Stimulated activated CD4-positive, alpha-beta T cell treated with anti-CD3 and anti-CD28 coated beads, Interleukin-15, amount 100 ng/mL, for 48 hours (primary cell): ENCODE measurements at regions not wholly inside any gene's neighbourhood (a gene's known extent, or its start where the extent isn't known, plus 50 kb on each side); places are given as distances from the start of the nearest gene placed in this dataset.

Experiments used
- DNase-seq, 2 donors: peaks; one replicate each; pipeline ENCODE4 v3.0.0-alpha.2; 2020; ENCODE audit warnings: low read depth in 2 of 2

GRCh38 chr2:172230889-172231401, 128.2 kb upstream of the DLX2 start:
- no peak for DNase-seq

DNA sequence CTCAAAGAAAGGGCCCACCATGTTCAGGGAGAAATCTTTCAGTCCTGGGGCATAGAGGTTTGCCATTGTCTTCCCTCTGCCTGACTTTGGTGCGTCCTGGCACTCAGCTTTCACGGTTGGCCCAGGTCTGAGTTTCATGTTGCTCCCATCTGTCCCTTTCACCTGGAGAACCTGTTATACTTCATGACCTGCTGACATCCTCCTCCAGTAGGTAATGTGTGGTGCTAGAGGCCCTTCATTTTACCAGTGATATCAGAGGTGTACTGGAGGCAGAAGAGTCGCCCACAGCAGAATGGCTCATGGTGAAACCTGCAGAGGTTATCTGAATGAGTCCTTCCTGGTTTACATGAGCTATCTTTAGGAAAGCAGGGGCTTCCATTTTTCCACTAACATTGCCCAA, 128.8 kb upstream of the DLX2 start:
- no peak for DNase-seq

- DNase-seq, result no peak
Observed at GRCh38 chr2:172232708-172233396, 130.2 kb upstream of the DLX2 start.

DNA sequence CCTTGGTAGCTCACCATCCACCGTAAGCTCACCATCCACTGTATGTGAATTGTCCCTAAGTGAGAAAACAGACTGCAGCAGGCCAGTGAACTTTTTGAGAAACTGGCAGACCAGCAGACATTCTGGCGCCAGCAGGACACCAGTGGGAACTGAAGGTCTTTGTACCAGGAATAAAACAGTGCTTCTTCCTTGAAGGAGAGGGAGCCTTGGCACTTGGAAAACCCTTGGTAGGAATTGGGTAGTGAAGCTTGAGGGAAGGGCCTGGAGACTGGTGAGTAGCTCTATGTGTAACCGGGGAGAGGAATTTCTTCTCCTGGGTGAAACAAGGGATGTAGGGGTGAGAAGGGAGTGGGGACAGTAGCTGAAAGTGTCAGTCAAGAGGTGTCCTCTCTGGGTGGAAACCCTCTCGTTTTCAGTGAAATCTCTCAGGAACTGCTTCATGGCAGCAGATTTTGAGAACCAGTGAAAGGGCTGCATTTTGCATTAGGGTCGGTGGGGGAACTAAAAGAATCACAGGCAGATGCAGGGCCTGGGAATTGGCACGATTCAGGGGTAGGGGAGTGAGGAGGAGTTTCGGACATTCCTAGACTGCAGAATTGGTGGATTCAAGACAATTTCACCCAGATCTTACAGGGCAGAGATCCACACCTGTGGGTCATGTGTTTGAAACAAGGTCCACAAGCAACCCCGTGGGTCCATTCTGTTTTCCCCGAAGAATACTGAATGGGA, 131.5 kb upstream of the DLX2 start:
- no peak for DNase-seq

- no peak for DNase-seq
Observed at GRCh38 chr2:172234716-172235691, 132.3 kb upstream of the DLX2 start.

DNA sequence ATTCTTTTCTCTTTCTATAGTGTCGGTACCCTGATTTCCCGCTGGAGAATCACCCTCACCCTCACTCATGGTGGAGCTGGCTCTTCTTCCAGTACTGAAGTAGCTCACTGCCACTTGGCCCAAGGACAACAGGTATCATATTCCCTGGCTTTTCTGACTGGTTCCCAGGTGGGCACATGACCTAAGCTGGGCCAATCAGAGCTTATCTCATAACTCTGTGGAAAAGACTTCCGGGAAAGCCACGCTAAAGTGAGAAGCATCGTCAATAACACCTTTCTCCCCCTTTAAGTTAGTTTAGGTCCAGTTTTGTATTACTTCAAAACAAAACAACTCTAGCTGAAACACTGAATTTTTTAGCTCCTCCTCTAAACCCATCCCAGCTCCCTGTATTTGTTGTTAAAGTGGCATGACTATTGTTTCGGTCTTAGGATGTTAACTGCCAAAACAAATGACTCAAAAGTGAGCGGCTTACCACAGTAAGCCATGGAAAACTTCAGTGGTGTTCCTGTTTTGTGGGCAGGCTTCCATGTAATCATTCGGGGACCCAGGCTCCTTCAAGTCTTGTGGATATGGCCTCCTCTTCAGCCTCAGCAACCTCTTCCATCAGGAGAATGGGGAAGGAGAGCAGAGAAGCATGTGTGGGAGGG, 137.4 kb upstream of the DLX2 start:
- DNase-seq, result no peak

GRCh38 chr2:172241222-172241621, 138.5 kb upstream of the DLX2 start:
- no peak for DNase-seq

DNA sequence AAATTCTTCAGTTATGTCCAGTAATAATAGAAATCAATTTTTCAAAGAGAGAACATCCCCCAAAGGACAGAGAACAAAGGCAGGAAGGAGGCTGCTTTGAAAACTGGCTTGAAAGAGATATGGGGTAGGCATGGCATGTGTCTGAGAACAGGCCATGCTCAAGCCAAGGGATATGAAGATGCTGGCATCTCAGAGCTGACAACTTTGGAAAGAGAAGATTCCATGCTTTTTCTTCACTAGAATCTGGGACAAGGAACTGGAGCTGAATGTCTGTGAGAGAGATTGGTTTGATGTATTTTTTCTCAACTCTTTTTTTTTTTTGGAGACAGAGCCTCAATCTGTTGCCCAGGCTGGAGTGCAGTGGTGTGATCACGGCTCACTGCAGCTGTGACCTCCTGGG, 139.8 kb upstream of the DLX2 start:
- no peak for DNase-seq

GRCh38 chr2:172242961-172243360, 140.3 kb upstream of the DLX2 start:
- no peak for DNase-seq

DNA sequence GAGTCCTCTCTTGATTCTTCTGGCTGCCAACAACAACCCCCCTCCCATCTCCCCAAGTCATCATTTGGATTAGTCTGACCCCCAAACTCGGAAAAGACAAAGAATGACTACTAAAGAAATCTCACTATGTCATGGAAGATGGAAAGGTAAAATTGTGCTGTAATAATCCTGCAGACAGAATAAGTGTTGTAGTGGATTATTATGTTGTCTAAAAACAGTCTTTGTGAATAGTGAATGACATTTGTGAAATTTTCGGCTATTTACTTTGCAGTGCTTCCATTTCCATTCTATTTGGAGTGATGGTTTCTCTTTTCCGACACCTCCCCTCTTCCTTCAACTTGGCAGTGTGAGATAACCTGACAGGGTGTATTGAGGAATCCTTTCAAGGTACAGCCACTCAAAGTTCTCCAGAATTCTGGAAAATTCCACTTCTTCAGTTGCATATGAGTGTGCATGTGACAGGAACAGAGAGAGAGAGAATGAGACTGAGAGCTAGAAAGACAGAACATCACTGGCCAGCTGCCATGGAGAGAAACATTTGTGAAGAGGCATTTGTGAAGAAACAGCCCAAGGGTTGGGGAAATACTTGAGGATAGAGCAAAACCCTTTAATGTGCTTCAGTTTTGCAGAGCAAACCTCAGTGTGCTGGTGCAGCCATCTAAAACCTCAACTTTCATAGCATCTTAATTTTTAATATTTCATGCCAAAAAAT, 141.9 kb upstream of the DLX2 start:
- DNase-seq, result no peak

DNA sequence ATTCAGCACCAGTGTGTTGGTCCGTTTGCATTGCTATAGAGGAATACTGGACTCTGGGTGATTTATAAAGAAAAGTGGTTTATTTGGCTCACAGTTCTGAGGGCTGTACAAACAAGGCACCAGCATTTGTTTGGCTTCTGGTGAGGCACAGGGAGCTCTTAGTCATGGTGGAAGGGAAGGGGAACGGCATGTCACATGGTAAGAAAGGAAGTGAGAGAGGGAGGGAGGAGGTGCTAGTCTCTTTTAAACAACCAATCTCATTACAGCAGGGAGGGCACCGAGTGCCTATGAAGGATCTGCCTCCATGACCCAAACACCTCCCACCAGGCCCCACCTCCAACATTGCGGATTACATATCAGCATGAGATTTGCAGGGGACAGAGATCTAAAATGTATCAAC, 143.9 kb upstream of the DLX2 start:
- DNase-seq, result no peak

DNA sequence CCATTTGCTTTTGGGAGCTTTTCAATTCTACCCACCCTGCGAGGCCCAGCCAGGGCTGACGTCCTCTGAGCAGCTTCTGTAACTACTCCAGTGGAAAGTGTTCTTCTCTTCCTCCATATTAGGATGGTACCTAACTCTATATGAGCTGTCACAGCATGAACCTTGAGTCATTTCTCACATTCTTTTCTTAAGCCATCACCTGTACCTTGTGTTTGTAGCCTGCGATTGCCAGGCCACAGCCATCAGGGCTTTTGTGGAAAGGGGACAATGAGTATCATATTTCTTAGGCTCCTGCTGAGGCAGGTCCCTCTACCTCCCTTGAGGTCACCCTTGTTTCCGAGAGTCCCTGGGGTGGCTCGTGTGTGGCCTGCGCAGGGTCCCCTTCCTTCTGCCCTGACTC, 144.5 kb upstream of the DLX2 start:
- no peak for DNase-seq

- DNase-seq, result no peak
Observed at GRCh38 chr2:172248381-172248780, 145.7 kb upstream of the DLX2 start.

DNA sequence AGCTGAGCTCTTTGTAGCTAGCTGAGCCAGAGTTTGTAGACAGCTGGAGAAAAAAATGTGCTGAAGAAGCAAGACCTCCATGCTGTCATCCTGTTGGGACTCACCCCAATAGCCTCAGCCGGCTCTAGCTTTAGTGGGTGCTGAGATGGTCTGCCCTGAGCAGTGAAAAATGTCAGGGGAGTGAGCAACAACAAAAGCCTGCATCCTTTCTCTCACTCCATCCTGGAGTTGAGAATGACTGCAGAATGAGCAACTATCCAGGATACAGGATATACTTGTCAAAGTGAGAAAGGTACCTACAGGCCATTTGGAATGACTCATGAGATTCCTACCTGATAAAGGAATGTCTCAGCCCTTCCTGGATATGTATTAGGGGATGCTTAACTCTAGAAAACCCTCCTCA, 146.1 kb upstream of the DLX2 start:
- no peak for DNase-seq

DNA sequence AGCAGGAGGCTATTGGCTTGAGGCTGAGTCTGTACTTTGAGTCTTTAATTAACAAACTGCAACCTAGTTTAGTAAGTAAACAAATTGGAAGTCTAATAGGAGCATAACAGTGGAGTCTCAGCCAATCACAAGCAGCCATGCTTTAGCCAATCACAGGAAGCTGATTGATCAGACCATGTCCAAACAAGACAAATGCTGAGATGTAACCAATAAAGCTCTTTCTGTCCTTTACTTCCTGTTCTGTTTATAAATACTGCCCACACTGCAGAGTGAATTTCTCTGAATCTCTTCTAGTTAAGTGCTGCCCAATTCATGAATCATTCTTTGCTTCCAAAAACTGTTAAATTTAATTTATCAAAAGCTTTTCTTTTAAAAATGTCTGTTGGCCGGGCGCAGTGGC, 146.6 kb upstream of the DLX2 start:
- no peak for DNase-seq

DNA sequence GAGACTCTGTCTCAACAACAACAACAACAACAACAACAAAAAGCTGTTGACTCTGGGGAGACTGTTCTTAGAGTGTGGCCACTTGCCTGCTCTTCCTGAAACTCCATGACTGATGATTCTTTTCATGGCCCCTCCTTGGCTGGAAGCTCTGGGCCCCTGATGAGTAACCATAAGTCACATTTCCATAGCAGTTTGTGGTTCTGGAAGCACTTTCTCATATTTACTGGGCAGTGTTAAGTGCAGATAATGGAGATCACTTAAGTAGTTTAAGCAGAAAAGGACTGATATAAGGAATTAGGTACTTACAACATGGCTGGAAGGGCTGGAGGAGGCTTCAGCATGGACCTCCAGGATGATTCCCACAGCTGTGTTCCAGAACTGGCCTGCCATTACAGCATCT, 147.3 kb upstream of the DLX2 start:
- DNase-seq, result no peak

DNA sequence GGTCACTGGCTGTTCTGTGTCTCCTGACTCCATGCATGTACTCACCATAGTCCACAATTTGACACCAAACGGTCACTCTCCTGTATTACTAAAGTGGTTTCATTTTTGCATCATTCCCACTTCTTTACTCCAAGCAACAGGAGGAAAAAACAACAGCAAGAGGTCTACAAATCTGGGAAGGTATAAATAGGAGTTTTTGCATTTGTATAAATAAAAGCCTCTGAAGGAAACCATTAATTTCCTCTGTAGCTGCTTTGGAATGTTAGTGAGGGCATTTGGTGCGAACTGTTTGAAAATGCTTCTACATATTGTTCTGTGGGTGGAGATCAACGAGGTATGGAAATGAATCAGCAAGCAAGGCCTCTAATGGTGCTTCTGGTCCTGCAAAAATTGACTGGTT, 148.5 kb upstream of the DLX2 start:
- DNase-seq, result no peak

DNA sequence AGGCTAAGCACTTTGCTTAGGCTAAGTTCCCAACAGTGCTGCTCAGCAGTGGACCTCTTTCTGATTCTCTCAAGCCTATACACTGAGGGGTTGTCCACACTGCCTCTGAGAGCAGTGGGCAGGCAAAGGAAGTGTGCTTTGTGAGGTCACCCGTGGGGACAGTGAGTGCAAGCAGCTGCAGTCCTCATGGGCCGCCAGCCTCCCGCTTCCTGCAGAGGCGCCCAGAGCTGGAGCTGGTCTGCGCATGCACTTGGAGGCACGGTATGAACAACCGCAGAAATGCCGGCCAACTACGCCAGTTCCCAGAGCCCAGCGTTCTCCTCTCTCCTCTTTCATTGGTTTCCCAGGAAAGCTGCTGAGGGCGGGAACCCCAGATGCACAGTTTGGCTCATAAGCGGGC, 149.5 kb upstream of the DLX2 start:
- DNase-seq, result no peak

DNA sequence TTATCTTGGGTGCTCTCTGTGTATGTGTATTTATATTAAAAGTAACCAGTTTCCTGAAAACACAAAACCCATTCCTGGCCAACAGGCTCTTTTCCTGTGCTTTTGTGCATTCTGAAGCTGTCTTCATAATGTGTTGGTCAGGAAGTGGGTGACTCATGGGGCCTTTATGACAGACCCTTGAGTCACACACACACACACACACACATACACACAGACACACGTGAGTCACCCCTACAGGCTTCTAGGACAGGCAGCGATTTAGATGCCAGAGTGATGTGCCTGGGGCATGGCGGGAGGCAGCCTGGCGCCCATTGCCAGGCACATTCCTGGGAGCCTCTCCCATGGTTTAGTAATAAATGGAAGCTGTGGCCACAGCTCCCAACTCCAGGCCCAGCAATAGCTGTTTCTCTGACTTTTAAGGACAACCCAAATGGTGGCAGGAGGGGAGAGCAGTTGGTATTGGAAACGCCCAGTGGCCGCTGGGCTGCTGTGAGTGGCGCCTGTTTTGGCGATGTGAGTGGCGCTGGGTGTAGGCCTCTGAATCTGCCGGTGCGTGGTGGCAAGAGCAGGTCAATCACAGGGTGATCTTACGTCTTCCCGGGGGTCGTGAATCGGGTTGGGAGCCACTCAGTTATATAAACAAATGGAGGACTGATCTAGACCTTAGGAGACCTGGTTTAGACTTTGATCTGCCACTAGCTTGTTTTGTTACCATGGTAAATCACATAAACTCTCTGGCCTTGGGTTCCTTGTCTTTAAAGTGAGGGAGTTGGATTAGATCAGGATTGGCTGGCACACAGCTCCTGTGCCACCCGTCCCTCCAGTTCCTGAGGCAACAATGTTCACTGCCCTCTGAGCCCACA, 150.7 kb upstream of the DLX2 start:
- DNase-seq, result peak; percentile 44 to 73

GRCh38 chr2:172256886-172257285, 154.2 kb upstream of the DLX2 start:
- DNase-seq, result no peak
